ENCODE measurements at regions not wholly inside any gene's neighbourhood (a gene's known extent, or its start where the extent isn't known, plus 50 kb on each side); places are given as distances from the start of the nearest gene placed in this dataset.

DNA sequence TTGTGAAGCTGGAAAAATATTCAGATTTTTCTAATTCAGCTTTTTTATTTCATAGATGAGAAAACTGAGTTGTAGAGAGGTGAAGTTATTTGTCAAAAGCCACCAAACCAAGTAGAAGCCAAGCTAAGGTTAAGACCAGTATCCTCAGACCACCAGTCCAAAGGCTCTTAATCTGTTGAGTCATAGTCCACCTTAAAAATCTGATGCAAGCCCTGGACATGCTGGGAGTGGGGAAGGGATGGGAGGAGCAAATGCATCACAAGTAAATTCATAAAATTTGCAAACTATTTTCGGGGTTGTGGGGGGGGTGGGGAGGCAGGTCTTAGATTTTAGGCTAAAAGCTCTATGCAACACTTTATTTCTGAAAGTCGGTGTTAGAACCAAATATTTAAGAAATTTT, 307.7 kb upstream of the SEMA6D start:
- Mint-ChIP-seq H3K4me1 (no peaks in the 10 kb centered on the region), H3K27ac (no peak overlapping the region), H3K27me3 (no peaks in the 10 kb centered on the region), H3K4me3 (no peak overlapping the region), H3K36me3 (ENCODE audit: low read depth) (no peaks in the 10 kb centered on the region)
- no peak for DNase-seq
- no peak for ATAC-seq
- H3K9me3 ChIP-seq (ENCODE audit: control insufficient read depth, low read length, poor library complexity, severe bottlenecking) = no peaks in the 10 kb centered on the region

DNA sequence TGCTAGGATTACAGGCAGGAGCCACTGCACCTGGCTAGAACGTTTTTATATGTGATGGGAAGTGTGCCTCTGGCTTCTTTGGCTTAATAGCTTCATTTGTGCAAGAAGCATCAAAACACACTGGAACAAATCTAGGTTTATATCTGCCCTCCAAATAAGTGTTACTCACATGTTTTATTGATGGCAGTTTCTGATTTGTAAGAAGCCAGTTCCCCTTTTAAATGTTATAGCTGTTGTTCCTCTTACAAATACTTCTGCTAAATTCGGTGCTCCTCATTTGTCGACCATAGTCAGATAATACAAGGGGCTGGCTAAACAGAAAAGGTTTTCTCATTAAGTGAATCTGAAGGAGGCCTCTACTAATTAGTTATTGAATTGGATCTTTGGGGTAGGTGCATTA, 307.1 kb upstream of the SEMA6D start:
- H3K4me1 Mint-ChIP-seq = no peaks in the 10 kb centered on the region
- no peaks in the 10 kb centered on the region for H3K27me3 Mint-ChIP-seq
- H3K27ac Mint-ChIP-seq = no peak overlapping the region
- H3K4me3 Mint-ChIP-seq = no peak overlapping the region
- DNase-seq (no peak), ATAC-seq (no peak)
- H3K9me3 ChIP-seq (ENCODE audit: control insufficient read depth, low read length, poor library complexity, severe bottlenecking) = no peaks in the 10 kb centered on the region
- no peaks in the 10 kb centered on the region for H3K36me3 Mint-ChIP-seq (ENCODE audit: low read depth)

DNA sequence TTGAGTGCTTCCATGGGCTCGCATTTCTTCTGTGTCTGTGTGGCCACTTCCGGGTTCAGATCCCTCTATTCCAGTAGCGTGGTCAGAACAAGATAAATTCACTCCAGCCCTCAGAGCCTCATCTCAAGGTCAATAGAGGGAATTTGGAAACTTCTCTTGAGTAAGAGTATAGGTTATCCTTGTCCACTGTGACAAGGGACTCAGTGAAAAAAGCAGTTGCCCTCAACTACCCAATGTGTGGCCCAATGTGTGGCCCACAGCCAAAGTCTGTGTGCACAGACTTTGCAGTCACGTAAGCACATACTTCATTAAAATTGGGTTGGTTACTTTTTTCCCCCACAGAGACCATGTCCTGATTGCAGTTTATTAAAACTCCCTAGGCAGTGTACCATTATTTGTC, 305.6 kb upstream of the SEMA6D start:
- Mint-ChIP-seq H3K27ac (no peak overlapping the region), H3K4me1 (no peaks in the 10 kb centered on the region), H3K4me3 (no peak overlapping the region), H3K36me3 (ENCODE audit: low read depth) (no peaks in the 10 kb centered on the region), H3K27me3 (no peaks in the 10 kb centered on the region)
- no peak for DNase-seq
- no peaks in the 10 kb centered on the region for H3K9me3 ChIP-seq (ENCODE audit: control insufficient read depth, low read length, poor library complexity, severe bottlenecking)
- ATAC-seq = no peak

DNA sequence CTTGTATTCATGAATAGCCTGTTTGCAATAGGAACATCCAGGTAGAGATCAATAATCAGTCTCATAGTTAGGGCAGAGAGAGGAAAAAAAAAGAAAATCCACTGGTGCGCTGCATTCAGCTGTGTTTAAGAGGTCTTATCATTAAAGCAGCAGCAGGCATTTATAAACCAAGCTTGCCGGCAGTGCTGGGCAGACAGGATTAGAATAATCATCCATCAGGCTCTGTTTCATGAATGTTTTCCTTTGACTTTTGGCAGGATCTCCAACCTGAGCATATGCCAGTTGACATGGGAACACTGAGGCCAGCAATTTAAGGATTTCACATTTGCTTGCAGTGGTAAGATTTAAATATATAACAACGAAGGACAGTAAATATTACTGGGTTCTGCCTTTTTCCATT, 305.2 kb upstream of the SEMA6D start:
- Mint-ChIP-seq H3K27me3 (no peaks in the 10 kb centered on the region), H3K4me3 (no peak overlapping the region), H3K4me1 (no peaks in the 10 kb centered on the region), H3K36me3 (ENCODE audit: low read depth) (no peaks in the 10 kb centered on the region), H3K27ac (no peak overlapping the region)
- DNase-seq = no peak
- H3K9me3 ChIP-seq (ENCODE audit: control insufficient read depth, low read length, poor library complexity, severe bottlenecking) = no peaks in the 10 kb centered on the region
- ATAC-seq = no peak

DNA sequence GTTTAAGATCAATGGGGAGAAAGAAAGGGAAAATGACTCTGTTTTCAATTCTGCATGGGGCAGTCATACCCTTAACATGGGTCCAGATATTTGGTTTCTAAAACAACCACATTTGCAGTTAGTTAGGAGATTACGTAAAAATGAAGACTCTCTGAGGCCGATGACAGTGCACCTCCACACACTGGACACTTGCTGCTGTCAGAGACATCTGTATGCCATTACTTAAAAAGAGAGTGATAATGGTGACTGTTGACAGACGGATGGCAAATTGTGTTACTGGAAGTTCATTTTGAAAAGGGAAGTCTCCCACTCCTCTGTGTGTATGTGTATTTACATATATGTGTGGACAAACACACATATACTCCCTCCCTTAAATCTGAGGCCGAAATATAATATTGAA, 304.5 kb upstream of the SEMA6D start:
- no peaks in the 10 kb centered on the region for H3K27me3 Mint-ChIP-seq
- no peak overlapping the region for H3K27ac Mint-ChIP-seq
- H3K9me3 ChIP-seq (ENCODE audit: control insufficient read depth, low read length, poor library complexity, severe bottlenecking) = no peaks in the 10 kb centered on the region
- no peak for ATAC-seq
- no peaks in the 10 kb centered on the region for H3K4me1 Mint-ChIP-seq
- H3K36me3 Mint-ChIP-seq (ENCODE audit: low read depth) = no peaks in the 10 kb centered on the region
- no peak for DNase-seq
- H3K4me3 Mint-ChIP-seq = no peak overlapping the region

DNA sequence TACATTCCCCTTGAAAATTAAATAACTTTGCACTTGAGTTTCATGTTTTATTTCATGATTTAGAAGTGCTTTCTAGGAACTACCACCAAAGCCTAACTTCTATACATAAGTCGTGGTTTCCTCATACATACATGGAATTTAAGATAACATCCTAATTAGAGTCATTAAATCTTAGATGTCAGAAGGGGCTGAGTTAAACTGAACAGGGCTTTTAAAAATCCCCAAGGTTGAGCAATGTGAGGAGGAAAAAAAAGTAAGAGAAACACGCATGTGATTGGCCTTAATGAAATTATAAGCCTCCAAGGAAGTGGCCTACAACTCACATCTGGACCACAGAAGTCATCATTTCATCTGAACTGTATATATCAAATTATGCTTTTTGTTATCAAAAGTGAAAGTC, 303.1 kb upstream of the SEMA6D start:
- H3K27me3 Mint-ChIP-seq = no peaks in the 10 kb centered on the region
- no peak overlapping the region for H3K27ac Mint-ChIP-seq
- no peaks in the 10 kb centered on the region for H3K36me3 Mint-ChIP-seq (ENCODE audit: low read depth)
- ATAC-seq (no peak), DNase-seq (no peak)
- H3K4me1 Mint-ChIP-seq = no peaks in the 10 kb centered on the region
- H3K9me3 ChIP-seq (ENCODE audit: control insufficient read depth, low read length, poor library complexity, severe bottlenecking) = no peaks in the 10 kb centered on the region
- H3K4me3 Mint-ChIP-seq = no peak overlapping the region

DNA sequence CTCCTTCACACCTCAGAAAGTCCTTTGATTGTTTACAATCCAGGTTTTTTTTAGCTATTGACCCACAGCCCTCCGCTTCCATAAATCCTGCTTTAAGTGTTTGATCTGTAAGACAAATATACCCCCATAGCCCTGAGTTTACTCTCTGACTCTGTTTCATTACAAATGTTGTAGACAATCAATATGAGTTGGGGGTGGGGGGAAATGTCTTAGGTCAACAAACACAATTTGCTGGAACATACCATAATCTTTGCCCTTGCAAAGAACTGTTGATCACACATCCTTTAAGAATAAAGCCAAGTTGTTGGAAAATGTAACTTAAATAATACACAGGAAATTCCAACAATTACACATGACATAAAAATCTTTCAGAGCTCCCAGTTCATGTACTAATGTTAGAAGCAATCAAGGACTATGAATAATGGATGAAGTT, 301.8 kb upstream of the SEMA6D start:
- H3K27ac Mint-ChIP-seq = no peak overlapping the region
- no peak for ATAC-seq
- H3K27me3 Mint-ChIP-seq = no peaks in the 10 kb centered on the region
- no peaks in the 10 kb centered on the region for H3K9me3 ChIP-seq (ENCODE audit: control insufficient read depth, low read length, poor library complexity, severe bottlenecking)
- H3K4me1 Mint-ChIP-seq = no peaks in the 10 kb centered on the region
- no peak overlapping the region for H3K4me3 Mint-ChIP-seq
- no peak for DNase-seq
- no peaks in the 10 kb centered on the region for H3K36me3 Mint-ChIP-seq (ENCODE audit: low read depth)

DNA sequence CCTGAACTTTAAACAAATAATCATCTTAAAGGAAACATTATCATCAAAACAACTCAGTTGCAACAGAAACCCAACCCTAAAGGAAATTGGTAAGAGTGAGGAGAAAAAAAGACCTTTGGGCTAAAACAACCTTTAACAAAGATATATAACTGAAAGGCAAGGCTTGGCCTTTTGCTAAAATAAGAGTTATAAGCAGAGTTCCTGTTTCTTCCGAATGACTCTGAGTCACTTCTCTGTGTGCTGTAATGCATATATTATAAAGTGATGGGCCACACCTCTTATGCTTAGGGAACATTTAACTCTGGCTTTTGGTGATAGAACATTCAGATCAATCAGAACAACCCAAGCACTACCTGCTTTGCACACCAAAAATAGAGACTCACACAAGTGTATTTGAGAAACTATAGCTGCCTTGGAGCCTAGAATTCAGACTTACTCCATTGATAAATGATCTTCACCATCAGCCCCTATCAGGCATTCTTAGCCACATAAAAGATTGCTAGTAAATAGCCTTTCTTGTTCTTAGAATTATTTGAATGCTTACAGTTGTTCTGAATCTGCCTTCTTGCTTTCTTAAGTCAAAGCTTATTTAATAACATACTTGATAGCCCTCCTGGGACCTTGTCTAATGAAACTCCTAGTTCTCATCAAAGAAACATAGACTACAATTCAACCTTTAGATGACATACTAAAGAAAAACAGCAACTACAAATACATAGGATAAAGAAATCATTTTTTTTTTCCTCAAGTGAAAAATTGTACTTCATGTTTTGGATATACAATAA, 294.2 kb upstream of the SEMA6D start:
- Mint-ChIP-seq H3K27me3 (no peaks in the 10 kb centered on the region), H3K27ac (no peak overlapping the region), H3K4me3 (no peak overlapping the region), H3K36me3 (ENCODE audit: low read depth) (no peaks in the 10 kb centered on the region), H3K4me1 (no peaks in the 10 kb centered on the region)
- no peak for ATAC-seq
- DNase-seq = no peak
- H3K9me3 ChIP-seq (ENCODE audit: control insufficient read depth, low read length, poor library complexity, severe bottlenecking) = no peaks in the 10 kb centered on the region

DNA sequence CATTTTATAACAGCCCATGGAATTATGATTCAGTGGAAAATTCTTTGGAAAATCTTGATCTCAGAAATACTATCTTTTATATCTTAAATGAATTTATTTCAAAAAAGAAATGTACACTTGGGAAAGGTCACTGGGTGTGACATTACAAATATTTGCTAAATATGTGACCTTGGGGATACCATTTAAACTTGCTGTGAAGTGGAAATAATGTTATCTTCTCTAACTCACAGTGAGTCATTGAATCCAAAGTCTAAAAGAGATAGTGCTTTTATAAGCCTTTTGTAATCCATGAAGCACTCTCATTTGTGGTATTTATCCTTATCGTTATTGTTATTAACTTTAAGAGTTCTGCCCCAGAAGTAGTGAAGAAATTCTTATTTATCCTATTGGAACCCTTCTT, 289.8 kb upstream of the SEMA6D start:
- ATAC-seq = no peak
- Mint-ChIP-seq H3K27me3 (no peaks in the 10 kb centered on the region), H3K4me1 (no peaks in the 10 kb centered on the region), H3K4me3 (no peak overlapping the region), H3K36me3 (ENCODE audit: low read depth) (no peaks in the 10 kb centered on the region), H3K27ac (no peak overlapping the region)
- no peak for DNase-seq
- H3K9me3 ChIP-seq (ENCODE audit: control insufficient read depth, low read length, poor library complexity, severe bottlenecking) = no peaks in the 10 kb centered on the region

DNA sequence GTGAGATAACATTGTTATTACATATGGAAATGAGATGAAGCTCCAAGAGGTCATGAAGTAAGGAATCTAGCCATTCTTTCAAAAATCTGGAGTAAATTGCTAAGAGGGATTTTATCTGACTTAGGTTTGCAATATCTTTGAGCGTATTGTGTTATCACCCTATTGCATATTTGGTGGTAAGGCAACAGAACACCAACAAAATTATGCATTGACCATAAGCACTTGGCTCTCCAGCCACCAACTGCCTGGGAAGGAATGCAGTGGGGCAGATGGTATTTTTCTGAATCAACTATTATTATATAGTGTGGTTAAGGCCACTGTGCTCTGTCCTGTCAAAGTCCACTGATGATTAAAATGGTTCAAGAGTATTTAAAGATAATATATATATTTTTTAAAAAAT, 287.9 kb upstream of the SEMA6D start:
- no peaks in the 10 kb centered on the region for H3K9me3 ChIP-seq (ENCODE audit: control insufficient read depth, low read length, poor library complexity, severe bottlenecking)
- no peak overlapping the region for H3K4me3 Mint-ChIP-seq
- no peaks in the 10 kb centered on the region for H3K27me3 Mint-ChIP-seq
- no peak for DNase-seq
- no peaks in the 10 kb centered on the region for H3K36me3 Mint-ChIP-seq (ENCODE audit: low read depth)
- no peak for ATAC-seq
- H3K27ac Mint-ChIP-seq = no peak overlapping the region
- no peaks in the 10 kb centered on the region for H3K4me1 Mint-ChIP-seq

DNA sequence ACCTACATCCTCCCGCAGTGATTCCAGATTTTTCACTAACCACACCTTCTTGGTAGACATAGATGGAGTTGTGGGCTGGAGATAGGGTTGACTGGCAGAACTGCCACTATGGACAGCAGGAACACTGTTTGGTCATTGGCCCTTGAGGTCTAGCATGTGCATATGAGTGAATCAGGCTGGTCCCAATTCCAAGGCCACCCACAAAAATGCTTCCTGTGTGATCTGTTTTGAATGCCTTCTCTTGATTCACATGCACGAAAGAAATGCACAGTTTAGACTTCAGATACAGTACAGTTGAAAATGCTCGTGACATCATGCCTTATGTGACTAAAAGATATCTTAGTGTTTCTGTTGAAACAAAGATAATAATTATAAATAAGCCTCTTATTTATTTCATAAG, 285.8 kb upstream of the SEMA6D start:
- no peaks in the 10 kb centered on the region for H3K4me1 Mint-ChIP-seq
- no peak for ATAC-seq
- H3K4me3 Mint-ChIP-seq = no peak overlapping the region
- H3K27me3 Mint-ChIP-seq = no peaks in the 10 kb centered on the region
- no peak for DNase-seq
- H3K36me3 Mint-ChIP-seq (ENCODE audit: low read depth) = no peaks in the 10 kb centered on the region
- H3K9me3 ChIP-seq (ENCODE audit: control insufficient read depth, low read length, poor library complexity, severe bottlenecking) = no peaks in the 10 kb centered on the region
- H3K27ac Mint-ChIP-seq = no peak overlapping the region

DNA sequence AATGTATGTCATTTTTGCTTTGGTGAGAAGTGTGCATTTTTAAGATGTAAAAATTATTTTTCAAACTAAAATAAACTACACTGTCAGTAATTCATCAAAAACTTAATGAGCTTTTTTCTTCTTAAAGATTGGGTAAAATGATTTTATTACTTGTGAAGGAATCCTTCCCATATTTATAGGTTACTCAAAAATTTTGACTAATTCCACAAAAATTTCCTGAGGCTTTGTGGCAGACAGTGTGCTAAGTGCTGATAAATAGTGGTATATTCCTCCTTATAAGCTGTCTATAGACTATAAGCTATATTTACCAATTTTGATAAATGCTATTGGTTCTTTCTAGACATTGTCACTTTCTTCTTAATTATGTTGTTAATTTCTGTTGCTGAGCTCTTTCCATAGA, 284.5 kb upstream of the SEMA6D start:
- no peak overlapping the region for H3K27ac Mint-ChIP-seq
- no peak overlapping the region for H3K4me3 Mint-ChIP-seq
- H3K36me3 Mint-ChIP-seq (ENCODE audit: low read depth) = no peaks in the 10 kb centered on the region
- H3K27me3 Mint-ChIP-seq = no peaks in the 10 kb centered on the region
- no peak for DNase-seq
- no peaks in the 10 kb centered on the region for H3K9me3 ChIP-seq (ENCODE audit: control insufficient read depth, low read length, poor library complexity, severe bottlenecking)
- no peak for ATAC-seq
- no peaks in the 10 kb centered on the region for H3K4me1 Mint-ChIP-seq

DNA sequence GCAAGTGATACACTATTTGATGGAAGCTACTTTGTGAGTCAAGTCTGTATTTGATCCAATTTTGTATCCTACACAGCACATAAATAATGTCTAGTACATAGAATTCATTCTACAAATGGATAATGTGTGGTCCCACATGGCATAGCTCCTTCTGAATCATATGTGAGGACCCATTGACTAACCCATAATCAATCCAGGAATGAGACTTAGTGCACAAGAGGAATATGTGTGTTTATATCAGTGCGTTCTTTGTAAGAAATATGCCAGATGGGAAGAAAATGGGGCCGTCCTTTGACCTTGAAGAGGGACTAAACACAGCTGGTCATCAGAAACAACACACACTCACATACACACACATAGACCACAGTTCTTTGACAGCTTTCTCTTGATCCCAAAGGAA, 282.7 kb upstream of the SEMA6D start:
- Mint-ChIP-seq H3K27ac (no peak overlapping the region), H3K4me1 (no peaks in the 10 kb centered on the region), H3K36me3 (ENCODE audit: low read depth) (no peaks in the 10 kb centered on the region), H3K4me3 (no peak overlapping the region), H3K27me3 (no peaks in the 10 kb centered on the region)
- ATAC-seq (no peak), DNase-seq (no peak)
- peaks cover 2% of the 10 kb centered on the region for H3K9me3 ChIP-seq (ENCODE audit: control insufficient read depth, low read length, poor library complexity, severe bottlenecking)

DNA sequence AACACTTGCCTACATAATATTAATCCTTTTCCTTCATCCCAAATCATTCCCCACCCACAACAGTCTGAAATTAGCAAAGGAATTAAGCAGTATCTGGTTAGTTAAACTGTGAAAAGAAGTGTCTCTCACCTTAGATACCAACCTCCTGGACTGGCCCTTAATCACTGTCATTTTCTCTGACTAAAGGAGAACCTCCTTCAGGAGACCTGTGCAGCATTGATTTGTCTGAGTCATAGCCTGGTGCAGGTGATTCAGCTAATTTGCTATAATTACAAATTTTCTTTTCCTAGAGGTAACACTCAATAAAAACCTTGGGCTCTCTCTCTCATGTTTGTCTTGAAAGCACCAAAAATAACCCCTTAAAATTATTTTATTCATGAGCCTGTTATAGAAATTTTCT, 279.8 kb upstream of the SEMA6D start:
- H3K9me3 ChIP-seq (ENCODE audit: control insufficient read depth, low read length, poor library complexity, severe bottlenecking) = peaks cover 2% of the 10 kb centered on the region
- Mint-ChIP-seq H3K4me3 (no peak overlapping the region), H3K27me3 (no peaks in the 10 kb centered on the region), H3K27ac (no peak overlapping the region), H3K4me1 (no peaks in the 10 kb centered on the region), H3K36me3 (ENCODE audit: low read depth) (no peaks in the 10 kb centered on the region)
- no peak for ATAC-seq
- no peak for DNase-seq
